ENCODE measurements at regions not wholly inside any gene's neighbourhood (a gene's known extent, or its start where the extent isn't known, plus 50 kb on each side); places are given as distances from the start of the nearest gene placed in this dataset.
"Not testable (repeated sequence)": the region's sequence is repeated elsewhere in the genome, so short reads cannot be mapped to it uniquely, and the experiment has no call there.

DNA sequence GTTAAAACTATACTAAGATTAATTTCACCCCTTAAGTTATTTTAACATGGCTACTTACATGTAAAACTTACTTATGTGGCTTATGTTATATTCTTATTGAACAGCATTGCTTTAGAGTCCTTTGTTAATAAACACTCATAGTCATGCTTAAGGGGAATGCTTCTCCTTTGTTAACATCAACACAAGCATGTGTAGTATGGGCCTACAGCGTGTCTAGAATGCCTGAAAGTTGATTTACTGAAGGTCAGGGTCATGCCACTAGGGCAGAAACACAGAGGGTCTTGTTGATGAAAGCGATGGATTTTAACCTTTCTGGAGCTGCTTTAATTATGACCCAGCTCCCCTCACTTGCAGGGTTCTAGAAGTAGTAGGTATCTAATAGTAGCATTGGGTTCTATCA, 159.8 kb upstream of the DLX2 start:
- DNase-seq = no peak

DNA sequence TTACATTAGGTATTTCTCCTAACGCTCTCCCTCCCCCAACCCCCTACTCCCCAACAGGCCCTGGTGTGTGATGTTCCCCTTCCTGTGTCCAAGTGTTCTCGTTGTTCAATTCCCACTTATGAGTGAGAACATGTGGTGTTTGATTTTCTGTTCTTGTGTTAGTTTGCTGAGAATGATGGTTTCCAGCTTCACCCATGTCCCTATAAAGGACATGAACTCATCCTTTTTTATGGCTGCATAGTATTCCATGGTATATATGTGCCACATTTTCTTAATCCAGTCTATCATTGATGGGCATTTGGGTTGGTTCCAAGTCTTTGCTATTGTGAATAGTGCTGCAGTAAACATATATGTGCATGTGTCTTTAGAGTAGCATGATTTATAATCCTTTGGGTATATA, 162.1 kb upstream of the DLX2 start:
- not testable (repeated sequence) for DNase-seq

DNA sequence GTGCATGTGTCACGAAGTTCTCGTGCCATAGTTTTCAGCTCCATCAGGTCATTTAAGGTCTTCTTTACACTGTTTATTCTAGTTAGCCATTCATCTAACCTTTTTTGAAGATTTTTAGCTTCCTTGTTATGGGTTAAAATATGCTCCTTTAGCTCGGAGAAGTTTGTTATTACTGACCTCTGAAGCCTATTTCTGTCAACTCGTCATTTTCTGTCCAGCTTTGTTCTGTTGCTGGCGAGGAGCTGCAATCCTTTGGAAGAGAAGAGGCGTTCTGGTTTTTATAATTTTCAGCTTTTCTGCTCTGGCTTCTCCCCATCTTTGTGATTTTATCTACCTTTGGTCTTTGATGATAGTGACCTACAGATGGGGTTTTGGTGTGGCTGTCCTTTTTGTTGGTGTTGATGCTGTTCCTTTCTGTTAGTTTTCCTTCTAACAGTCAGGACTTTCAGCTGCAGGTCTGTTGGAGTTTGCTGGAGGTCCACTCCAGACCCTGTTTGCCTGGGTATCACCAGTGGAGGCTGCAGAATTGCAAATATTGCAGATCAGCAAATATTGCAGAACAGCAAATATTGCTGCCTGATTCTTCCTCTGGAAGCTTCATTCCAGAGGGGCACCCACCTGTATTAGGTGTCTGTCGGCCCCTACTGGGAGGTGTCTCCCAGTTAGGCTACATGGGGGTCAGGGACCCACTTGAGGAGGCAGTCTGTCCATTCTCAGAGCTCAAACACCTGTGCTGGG, 157.7 kb upstream of the ITGA6 start:
- DNase-seq = not testable (repeated sequence)

DNA sequence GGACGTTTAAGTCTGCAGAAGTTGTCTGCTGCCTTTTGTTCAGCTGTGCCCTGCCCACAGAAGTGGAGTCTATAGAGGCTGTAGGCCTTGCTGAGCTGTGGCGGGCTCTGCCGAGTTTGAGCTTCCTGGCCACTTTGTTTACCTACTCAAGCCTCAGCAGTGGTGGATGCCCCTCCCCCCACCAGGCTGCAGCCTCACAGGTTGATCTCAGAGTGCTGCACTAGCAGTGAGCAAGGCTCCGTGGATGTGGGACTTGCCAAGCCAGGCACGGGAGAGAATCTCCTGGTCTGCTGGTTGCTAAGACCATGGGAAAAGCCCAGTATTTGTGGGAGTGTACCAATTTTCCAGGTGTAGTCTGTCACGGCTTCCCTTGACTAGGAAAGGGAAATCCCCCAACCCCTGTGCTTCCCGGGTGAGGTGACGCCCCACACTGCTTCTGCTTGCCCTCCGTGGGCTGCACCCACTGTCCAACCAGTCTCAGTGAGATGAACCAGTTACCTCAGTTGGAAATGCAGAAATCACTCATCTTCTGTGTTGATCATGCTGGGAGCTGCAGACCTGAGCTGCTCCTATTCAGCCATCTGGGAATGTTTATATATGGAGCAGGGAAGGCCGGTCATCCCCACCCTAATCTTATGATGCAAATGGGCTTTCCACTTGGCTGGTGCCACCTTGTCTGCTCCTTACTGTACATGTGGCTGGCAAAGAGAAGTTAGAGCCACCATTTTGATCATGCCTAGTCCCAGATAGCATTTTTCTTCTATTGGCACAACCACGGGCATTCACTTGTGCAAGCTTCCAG, 156.9 kb upstream of the ITGA6 start:
- DNase-seq = no peak

DNA sequence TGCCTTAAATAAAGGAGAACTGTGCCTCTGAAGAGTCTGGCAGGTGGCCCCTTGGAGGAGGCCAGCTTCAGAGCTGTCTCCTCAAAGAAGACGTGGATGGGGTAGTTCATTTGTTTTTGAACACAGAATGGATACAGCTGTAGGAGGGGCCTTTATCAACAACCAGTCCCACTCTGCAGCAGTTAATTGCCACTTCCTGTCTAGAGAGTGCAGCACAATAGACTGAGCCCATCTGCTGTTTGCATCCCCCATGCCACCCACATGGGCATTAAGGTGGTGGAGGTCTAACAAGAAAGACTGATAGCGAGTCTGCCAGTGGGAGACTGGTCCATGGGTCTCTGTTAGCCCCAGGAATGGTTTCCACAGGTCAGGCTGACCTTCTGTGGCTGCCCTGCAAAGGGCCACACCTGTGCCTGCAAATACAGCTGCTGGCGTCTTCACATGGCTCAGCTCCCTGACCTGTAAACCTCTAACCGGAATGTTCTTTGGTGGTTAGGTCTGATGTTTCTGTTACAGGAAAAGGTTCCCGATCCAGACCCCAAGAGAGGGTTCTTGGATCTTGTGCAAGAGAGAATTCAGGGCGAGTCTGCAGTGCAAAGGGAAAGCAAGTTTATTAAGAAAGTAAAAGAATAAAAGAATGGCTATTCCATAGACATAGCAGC, 153.3 kb upstream of the ITGA6 start:
- no peak for DNase-seq

DNA sequence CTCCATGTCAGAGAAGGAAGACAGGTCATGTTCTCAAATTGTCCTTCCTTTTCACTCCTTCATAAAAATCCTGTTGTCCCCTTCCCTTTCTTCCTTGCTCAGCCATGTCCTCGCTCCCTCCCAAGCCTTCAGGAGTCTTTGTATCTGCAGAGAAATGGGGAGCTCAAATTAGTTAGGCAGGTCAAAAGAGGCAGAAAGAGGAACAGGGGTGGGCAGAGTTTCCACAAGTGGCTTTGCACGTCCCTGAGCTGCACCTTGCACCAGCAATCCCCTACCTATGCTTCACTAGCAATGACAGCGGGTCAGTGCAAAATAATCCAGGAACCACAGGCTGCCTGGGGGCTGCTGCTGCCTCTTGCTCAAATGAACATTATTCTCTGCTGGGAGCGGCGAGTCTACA, 152.1 kb upstream of the ITGA6 start:
- no peak for DNase-seq

DNA sequence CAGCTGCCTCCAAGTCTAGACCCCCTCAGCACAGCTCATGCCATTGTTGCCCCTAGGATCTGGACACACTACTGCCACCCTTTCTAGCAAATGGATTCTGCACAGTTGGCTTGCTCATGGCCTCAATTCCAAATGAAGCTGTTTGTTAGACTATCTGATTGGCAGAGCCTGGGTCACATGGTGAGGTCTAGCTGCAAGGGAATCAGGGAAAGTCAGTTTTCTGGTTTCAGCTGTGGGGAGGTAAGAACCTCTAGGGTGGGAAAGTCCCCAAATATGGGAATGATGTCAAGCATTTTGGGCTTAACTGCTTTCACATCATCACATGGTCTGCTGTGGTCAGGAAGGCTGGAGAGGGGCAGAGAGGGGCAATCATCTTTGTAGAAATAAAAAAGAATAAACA, 150.4 kb upstream of the ITGA6 start:
- DNase-seq = no peak

DNA sequence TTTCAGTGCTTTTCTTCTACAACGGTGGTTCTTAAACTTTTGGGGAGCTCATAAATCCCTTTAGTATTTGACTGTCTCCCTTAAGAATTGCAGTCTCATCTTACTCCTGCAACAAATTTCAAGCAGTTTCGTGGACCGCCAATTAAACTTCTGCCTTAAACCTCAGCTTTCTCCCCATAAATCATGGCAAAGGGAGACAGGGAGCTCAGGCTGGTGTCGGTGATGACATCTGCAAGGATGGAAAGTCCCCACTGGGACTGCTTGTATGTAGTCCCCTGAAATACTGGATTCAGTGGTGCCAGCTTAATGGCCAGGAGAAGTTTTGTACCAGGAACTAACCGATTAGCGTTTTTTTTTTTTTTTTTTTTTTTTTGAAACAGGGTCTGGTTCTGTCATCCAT, 148.7 kb upstream of the ITGA6 start:
- no peak for DNase-seq

DNA sequence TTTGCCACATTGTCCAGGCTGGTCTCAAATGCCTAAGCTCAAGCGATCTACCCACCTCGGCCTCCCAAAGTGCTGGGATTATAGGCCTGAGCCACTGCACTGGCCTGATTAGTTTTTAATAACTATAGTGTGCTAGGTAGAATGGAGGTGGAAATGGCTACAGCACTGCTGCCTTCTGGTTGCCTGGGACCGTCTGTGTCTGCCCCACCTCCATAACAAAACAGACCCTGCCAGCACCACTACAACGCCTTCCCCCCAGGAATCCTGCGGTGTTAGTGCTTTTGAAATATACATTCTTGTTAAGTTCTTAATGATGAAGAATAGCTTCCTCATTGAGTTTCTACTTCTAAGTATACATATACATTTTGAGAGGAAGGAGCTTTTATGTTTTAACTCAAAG, 148.2 kb upstream of the ITGA6 start:
- DNase-seq = no peak

DNA sequence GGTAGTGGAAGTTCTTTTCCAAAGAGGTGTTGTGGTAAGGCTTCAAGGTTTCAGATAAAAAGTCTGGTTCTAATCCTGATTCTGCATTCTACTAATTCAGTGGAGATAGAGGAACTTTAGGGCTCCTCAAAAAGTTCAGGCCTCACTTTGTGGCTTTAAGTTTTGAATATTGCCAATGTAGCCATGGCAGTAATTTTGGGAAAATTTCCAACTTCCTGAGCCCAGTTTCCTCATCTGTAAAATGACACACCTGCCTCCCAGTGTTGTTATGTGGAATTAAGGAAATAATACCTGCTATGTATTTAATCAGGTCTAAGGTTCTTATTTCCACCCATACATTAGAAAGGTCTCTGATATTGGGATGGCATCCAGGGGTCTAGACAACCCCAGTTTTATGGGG, 147.6 kb upstream of the ITGA6 start:
- DNase-seq = no peak

DNA sequence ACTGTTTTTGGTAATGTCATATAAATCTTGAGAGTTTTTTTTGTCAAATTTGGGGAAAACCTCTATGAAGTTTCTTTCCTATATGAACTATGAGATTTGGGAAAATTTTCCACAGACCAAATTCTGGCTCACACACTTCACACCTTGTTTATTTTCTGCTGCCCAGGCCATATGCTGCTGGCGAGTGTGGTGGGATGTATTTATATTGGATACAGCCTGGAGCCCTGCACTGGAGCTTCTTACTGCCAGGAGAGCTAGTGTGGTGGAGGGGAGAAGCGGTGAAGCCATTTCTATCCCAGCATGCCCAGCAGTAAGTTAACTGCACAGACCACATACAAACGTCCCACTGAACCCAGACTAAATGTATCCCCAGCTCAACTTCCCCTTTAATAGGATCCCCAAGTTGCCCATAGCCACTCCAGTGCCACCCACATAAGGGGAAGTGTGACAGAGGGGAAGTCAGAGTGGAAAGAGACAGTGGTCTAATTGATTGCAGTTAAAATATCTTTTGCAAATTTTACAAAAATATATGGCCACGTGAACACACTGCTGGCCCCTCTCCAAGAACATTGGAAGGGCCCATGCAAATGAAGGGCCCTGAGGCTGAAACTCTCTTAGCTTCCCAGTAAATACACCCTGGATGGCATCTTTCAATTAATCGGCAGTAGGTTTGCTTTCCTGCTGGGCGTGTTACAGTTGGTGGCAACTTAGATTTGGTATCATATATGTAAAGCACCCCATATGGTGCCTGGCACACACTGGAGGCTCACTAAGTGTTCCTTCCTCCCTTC, 146.6 kb upstream of the ITGA6 start:
- peak; percentile 37 for DNase-seq

DNA sequence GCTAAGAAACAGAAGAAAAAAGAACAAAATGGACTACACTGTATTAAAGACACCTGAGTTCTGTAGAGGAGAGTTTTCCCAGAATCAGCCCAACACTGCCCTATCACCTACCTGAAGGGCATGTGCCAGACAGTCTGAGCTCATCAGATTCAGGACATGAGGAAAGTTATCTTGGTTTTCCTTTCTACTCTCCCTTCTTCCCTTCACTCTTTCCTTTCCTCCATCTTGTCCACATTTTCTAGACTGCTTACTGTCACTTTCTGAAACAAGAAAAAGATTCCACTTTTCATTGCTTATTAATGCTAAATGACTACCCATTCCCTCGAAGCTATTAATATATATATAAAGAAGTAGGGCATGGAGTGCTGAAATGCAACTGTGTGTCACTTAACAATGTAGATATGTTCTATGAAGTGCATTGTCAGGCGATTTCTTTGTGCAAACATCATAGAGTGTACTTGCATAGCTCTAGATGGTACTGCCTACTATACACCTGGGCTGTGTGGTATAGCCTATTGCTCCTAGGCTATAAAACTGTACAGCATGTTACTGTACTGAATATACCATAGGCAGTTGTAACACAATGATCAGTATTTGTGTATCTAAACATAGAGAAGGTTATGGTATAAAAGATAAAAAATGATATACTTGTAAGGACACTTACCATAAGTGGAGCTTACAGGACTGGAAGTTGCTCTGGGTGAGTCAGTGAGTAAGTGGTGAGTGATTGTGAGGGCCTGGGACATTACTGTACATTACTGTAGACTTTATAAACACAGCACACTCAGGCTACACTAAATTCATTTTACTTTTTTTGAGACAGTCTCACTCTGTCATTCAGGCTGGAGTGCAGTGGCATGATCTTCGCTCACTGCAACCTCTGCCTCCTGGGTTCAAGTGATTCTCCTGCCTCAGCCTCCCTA, 145.5 kb upstream of the ITGA6 start:
- no peak for DNase-seq

DNA sequence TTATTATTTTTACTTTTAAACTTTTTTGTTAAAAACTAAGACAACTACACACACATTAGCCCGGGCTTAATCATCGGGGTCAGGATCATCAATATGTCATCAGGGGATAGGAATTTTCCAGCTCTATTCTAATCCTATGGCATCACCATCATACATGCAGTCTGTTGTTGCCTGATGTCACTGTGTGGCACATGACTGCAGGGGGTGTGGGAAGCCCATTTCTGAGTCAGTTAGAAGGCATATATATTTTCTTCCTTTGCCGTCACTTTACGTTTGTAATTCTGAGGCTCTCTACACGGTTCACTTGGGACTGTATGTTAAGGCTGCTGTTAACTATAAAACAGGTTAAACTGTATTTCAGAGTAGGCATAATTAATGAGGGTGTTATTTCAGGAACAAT, 144.4 kb upstream of the ITGA6 start:
- no peak for DNase-seq

DNA sequence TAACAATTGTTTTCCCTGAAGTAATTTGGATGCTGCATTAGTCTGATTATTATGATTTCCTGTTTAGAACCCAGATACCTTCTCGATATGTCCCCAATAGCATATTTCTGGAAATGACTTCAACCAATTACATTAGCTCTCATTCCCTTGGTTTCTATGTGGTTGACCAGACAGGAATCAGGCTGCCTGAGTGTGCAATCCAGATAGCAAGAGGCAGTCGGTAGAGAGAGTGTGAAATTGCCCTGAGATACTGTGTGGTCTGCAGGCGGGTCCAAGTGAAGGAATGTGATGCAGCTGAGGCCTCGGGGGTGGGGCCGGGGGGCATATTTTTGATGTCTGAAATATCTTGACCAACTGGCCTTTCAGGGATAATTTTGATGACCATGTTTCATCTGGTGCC, 143.9 kb upstream of the ITGA6 start:
- DNase-seq = no peak

DNA sequence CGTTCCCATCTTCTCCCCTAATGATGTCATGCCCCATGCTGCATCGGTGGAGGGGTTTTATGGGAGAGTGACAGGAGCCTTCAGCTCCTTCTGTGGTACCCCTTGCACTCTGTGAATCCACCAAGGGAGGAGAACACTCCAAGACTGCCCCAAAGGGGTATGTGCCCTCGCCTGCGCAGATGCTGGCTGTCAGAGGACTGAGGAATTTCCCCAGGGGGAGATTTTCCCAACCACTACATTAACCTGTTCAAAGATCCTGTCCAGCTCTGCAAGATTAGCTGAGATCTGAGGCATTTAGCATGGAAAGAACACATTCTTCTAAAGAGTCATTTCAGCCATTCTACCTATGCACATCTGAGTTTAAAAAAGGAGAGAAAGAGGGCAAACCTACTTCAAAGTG, 143.2 kb upstream of the ITGA6 start:
- DNase-seq = no peak

DNA sequence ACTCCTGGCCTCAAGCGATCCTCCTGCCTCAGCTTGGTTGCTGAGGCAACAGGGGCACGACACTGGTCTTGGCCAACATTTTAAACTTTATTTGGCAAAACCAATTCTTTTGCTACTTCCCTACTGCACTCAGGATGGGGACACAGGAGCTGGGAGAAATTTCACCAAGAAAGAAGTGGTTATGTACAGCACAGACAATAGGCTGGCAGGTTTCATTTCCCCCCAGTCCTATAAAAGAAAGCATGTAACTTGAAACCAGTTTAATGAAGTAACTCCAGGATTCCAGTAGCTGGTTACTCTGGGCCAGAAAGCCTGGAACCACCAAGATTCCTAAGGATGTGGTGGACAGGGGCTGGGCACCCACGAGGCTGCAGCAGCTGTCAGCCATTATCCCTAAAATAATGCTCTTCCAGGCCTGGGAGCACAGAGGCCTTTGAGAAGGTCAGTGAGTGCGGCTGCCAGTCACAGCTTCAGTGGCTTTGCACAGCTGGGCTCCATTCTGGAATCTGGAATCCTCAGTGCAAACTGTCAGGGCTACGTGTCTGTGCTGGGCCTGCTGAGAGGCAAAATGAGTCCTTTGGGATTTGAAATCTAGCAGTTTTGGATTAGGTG, 142.3 kb upstream of the ITGA6 start:
- no peak for DNase-seq

DNA sequence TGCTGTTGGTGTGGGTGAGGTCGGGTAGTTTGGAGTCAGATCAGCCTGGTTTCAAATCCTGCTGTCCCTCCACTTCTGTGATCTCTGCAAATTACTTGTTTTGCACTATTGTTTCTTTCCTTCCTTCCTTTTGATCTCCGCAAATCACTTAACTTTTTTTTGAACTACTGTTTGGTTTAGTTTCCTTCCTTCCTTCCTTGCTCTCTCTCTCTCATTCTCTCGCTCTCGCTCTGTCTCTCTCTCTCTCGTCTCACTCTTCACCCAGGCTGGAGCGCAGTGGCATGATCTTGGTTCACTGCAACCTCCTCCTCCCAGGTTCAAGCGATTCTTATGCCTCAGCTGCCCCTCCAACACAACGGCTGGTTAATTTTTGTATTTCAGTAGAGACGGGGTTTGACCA, 141.6 kb upstream of the ITGA6 start:
- DNase-seq = no peak

DNA sequence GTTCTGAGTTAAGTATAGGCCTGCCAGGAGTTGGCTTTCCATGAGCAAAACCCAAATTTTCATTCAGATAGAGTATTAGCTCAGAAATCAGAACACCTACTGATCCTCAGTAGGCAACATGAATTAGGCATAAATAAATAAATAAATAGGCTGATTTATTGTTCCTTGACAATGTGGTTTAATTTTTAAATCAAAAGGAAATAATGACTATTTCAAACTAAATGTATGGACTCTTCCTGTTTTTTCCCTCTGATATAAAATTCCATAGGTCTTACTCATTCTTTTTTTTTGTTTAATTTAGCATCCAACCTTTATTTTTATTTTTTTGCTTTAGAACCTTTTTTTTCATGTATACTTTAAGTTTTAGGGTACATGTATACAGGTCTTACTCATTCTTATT, 140.2 kb upstream of the ITGA6 start:
- no peak for DNase-seq

DNA sequence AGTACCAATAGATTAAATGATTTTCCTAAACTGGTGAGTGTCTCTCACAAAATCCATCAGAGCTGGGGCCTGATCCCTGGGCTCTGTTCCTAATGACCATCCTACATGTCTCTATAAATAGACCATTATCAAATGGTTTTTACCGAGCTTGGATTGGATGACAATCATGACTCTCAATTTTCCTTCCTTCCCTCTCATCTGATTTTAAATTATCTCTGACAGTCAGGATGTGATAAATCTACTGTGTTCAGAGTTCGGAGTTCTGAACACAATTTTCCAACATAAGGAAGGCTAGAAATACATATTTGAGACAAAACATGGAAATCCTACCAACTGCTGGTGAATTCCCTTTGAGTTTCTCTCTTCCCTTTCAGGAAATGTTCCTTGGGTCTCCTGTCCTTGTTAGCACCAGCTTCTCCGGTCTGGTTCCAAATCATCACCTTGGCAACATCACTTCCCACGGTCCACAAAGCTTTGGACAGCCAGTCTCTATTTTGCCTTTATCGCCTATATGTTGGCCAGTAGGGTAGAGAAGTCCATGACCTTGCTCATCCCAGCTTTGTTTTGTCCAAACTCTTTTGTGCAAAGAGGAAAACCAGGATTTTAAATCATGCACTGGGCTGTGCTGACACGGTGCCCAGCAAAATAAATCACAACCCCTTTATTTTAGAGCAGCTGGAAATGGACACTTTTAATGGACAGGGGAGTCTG, 139.6 kb upstream of the ITGA6 start:
- no peak for DNase-seq

DNA sequence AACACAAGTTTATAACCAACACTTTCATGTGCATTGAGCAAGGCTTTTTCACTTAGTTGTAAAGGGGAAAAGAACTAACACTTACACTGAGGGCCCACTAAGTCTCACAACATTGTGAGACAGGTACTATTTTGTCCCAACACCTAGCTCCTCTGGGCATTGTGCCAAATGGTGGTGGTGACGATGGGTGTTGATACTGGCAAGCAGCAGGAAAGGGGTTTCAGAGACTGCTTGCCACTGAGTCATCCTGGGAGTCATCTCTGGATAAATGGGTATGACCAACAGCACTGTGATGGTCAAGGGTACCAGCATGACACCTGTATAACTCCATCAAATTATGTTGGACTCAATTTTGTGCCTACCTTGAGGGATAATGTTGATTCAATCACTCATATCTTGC, 138.8 kb upstream of the ITGA6 start:
- no peak for DNase-seq

DNA sequence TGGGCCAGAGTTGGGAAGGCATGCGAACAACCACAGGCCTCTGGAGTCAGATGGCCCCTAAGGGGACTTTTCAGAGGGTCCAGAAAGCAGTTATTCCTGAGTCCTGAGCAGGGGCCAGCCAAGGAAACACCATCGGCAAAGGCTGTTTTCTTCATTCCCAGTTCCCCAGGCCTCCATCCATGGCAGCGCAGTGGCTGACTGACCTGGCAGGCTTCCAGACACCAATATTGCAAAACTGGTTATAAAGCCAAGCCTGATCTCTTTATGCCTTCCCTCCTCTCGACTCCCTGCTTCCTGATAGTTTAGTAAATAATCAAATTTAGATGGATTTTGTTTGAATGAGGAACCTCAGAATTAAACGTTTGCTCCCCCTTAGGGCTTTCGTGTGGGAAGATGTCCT, 133.4 kb upstream of the ITGA6 start:
- DNase-seq = no peak
